ENCODE measurements at regions not wholly inside any gene's neighbourhood (a gene's known extent, or its start where the extent isn't known, plus 50 kb on each side); places are given as distances from the start of the nearest gene placed in this dataset.
"Not testable (repeated sequence)": the region's sequence is repeated elsewhere in the genome, so short reads cannot be mapped to it uniquely, and the experiment has no call there.

DNA sequence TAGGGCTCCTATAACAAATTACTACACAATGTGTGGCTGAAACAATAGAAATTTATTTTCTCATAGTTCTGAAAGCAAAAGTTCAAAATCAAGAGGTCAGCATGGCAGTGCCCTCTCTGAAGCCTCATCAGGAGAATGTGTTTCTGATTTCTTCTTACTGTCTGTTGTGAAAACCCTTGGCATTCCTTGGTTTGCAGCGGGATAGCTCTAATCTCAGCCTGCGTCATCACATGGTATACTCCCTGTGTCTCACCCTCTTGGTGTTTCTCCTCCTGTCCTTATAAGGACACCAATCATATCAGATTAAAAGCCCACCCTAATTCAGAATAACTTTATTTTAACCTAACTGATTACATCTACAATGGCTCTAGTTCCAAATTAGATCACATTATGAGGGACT lies 87.5 kb upstream of the CDH9 start:
- Histone ChIP-seq H3K9me3 (ENCODE audit: control insufficient read depth, insufficient read depth, low read length) (no peaks in the 10 kb centered on the region), H3K9me2 (replicated peaks; ENCODE audit: control insufficient read depth, low read length) (no peaks in the 10 kb centered on the region), H3K27ac (ENCODE audit: low read depth, low read length) (no peak overlapping the region), H3F3A (ENCODE audit: control insufficient read depth, insufficient read depth) (no peaks in the 10 kb centered on the region), H4K20me1 (ENCODE audit: control insufficient read depth, insufficient read depth, low read depth, low read length) (no peaks in the 10 kb centered on the region), H3K27me3 (ENCODE audit: control insufficient read depth, low read length) (no peaks in the 10 kb centered on the region), H3K4me2 (ENCODE audit: low read length) (no peak overlapping the region), H3K4me1 (ENCODE audit: control insufficient read depth, low read length) (no peaks in the 10 kb centered on the region), H3K4me3 (ENCODE audit: low read length) (no peak overlapping the region), H3K79me2 (ENCODE audit: control insufficient read depth, low read length) (no peaks in the 10 kb centered on the region), H3K36me3 (ENCODE audit: control insufficient read depth, low read length) (no peaks in the 10 kb centered on the region)
- TF ChIP-seq, protein P1, sequence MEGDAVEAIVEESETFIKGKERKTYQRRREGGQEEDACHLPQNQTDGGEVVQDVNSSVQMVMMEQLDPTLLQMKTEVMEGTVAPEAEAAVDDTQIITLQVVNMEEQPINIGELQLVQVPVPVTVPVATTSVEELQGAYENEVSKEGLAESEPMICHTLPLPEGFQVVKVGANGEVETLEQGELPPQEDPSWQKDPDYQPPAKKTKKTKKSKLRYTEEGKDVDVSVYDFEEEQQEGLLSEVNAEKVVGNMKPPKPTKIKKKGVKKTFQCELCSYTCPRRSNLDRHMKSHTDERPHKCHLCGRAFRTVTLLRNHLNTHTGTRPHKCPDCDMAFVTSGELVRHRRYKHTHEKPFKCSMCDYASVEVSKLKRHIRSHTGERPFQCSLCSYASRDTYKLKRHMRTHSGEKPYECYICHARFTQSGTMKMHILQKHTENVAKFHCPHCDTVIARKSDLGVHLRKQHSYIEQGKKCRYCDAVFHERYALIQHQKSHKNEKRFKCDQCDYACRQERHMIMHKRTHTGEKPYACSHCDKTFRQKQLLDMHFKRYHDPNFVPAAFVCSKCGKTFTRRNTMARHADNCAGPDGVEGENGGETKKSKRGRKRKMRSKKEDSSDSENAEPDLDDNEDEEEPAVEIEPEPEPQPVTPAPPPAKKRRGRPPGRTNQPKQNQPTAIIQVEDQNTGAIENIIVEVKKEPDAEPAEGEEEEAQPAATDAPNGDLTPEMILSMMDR (IDR thresholded peaks at IDR 0.05; ENCODE audit: low read depth, low read length, poor library complexity, severe bottlenecking) = no peak
- TF ChIP-seq EZH2phosphoT487 (IDR thresholded peaks at IDR 0.05; ENCODE audit: borderline replicate concordance, low read length) = no peak

DNA sequence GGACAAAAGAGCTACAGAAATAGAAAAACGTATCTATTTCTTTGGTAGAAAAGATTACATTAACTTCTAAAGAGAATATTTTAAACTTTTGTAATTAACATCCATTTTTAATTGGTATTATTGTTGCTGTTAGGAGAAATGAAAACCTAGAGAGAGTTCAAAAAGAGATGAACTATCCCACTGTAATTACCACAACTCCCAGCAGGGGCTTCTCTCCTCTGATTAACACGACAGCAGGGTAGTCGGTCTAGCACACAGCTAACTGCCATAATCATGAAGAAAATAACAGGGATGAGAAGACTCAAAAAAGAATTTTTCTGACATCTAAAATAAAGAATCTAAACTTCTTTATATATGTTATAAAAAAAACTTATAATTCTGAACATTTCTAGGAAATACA lies 86.2 kb upstream of the CDH9 start:
- TF ChIP-seq EZH2phosphoT487 (IDR thresholded peaks at IDR 0.05; ENCODE audit: borderline replicate concordance, low read length) = no peak
- TF ChIP-seq, protein P1 (IDR thresholded peaks at IDR 0.05; ENCODE audit: low read depth, low read length, poor library complexity, severe bottlenecking) = no peak
- H3K27ac ChIP-seq (ENCODE audit: low read depth, low read length) = no peak overlapping the region
- no peaks in the 10 kb centered on the region for H3K9me2 ChIP-seq (replicated peaks; ENCODE audit: control insufficient read depth, low read length)
- no peaks in the 10 kb centered on the region for H3K36me3 ChIP-seq (ENCODE audit: control insufficient read depth, low read length)
- no peaks in the 10 kb centered on the region for H4K20me1 ChIP-seq (ENCODE audit: control insufficient read depth, insufficient read depth, low read depth, low read length)
- no peaks in the 10 kb centered on the region for H3F3A ChIP-seq (ENCODE audit: control insufficient read depth, insufficient read depth)
- no peaks in the 10 kb centered on the region for H3K27me3 ChIP-seq (ENCODE audit: control insufficient read depth, low read length)
- no peaks in the 10 kb centered on the region for H3K79me2 ChIP-seq (ENCODE audit: control insufficient read depth, low read length)
- H3K4me1 ChIP-seq (ENCODE audit: control insufficient read depth, low read length) = no peaks in the 10 kb centered on the region
- H3K9me3 ChIP-seq (ENCODE audit: control insufficient read depth, insufficient read depth, low read length) = no peaks in the 10 kb centered on the region
- no peak overlapping the region for H3K4me3 ChIP-seq (ENCODE audit: low read length)
- H3K4me2 ChIP-seq (ENCODE audit: low read length) = no peak overlapping the region

DNA sequence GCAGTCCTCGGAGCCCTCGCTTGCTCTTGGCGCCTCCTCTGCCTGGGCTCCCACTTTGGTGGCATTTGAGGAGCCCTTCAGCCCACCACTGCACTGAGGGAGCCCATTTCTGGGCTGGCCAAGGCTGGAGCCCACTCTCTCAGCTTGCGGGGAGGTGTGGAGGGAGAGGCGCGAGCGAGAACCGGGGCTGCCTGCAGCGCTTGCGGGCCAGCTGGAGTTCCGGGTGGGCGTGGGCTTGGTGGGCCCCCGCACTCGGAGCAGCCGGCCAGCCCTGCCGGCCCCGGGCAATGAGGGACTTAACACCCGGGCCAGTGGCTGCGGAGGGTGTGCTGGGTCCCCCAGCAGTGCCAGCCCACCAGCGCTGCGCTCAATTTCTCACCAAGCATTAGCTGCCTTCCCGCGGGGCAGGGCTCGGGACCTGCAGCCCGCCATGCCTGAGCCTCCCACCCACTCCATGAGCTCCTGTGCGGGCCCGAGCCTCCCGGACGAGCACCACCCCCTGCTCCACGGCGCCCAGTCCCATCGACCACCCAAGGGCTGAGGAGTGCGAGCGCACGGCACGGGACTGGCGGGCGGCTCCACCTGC lies 81.4 kb upstream of the CDH9 start:
- not testable (repeated sequence) for H3F3A ChIP-seq (ENCODE audit: control insufficient read depth, insufficient read depth); H3K4me3 ChIP-seq (ENCODE audit: low read length); H3K4me2 ChIP-seq (ENCODE audit: low read length); H3K79me2 ChIP-seq (ENCODE audit: control insufficient read depth, low read length); H3K9me3 ChIP-seq (ENCODE audit: control insufficient read depth, insufficient read depth, low read length); H3K9me2 ChIP-seq (replicated peaks; ENCODE audit: control insufficient read depth, low read length); H4K20me1 ChIP-seq (ENCODE audit: control insufficient read depth, insufficient read depth, low read depth, low read length); H3K27ac ChIP-seq (ENCODE audit: low read depth, low read length); H3K36me3 ChIP-seq (ENCODE audit: control insufficient read depth, low read length); H3K27me3 ChIP-seq (ENCODE audit: control insufficient read depth, low read length); H3K4me1 ChIP-seq (ENCODE audit: control insufficient read depth, low read length)

DNA sequence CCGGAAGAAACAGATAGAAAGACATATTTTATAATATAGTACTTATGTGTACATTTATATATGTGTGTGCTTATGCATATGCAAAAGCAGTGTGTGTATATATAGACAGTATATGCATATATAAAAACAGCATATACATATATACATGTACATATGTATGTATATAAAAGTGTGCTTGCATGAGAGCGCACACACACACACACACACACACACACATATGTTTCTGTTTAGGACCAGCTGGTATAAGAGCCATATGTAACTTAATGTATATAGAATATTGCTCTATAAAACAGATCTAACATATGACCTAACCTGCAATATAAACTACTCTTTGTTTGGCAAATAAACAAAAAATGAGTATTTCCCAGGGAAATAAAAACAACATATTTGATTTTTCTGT lies 65.1 kb upstream of the CDH9 start:
- no peaks in the 10 kb centered on the region for H3K4me1 ChIP-seq (ENCODE audit: control insufficient read depth, low read length)
- no peaks in the 10 kb centered on the region for H3K9me3 ChIP-seq (ENCODE audit: control insufficient read depth, insufficient read depth, low read length)
- no peak overlapping the region for H3K4me2 ChIP-seq (ENCODE audit: low read length)
- no peak overlapping the region for H3K27ac ChIP-seq (ENCODE audit: low read depth, low read length)
- no peaks in the 10 kb centered on the region for H3K36me3 ChIP-seq (ENCODE audit: control insufficient read depth, low read length)
- H4K20me1 ChIP-seq (ENCODE audit: control insufficient read depth, insufficient read depth, low read depth, low read length) = no peaks in the 10 kb centered on the region
- H3K27me3 ChIP-seq (ENCODE audit: control insufficient read depth, low read length) = no peaks in the 10 kb centered on the region
- no peaks in the 10 kb centered on the region for H3K79me2 ChIP-seq (ENCODE audit: control insufficient read depth, low read length)
- H3F3A ChIP-seq (ENCODE audit: control insufficient read depth, insufficient read depth) = no peaks in the 10 kb centered on the region
- H3K9me2 ChIP-seq (replicated peaks; ENCODE audit: control insufficient read depth, low read length) = no peaks in the 10 kb centered on the region
- TF ChIP-seq, protein P1 (IDR thresholded peaks at IDR 0.05; ENCODE audit: low read depth, low read length, poor library complexity, severe bottlenecking) = no peak
- no peak for TF ChIP-seq EZH2phosphoT487 (IDR thresholded peaks at IDR 0.05; ENCODE audit: borderline replicate concordance, low read length)
- no peak overlapping the region for H3K4me3 ChIP-seq (ENCODE audit: low read length)

DNA sequence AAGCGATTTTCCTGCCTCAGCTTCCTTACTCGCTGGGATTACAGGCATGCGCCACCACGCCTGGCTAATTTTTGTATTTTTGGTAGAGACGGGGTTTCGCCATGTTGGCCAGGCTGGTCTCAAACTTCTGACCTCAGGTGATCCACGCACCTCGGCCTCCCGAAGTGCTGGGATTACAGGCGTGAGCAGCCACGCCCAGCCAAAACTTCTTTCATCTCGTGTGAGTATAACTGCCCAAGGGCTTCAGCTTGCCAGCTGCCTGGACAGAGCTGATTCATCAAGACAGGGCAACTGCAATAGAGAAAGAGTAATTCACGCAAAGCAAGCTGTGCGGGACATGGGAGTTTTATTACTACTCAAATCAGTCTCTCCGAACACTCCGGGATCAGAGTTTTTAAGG lies 57.4 kb upstream of the CDH9 start:
- not testable (repeated sequence) for H3K79me2 ChIP-seq (ENCODE audit: control insufficient read depth, low read length); H3K36me3 ChIP-seq (ENCODE audit: control insufficient read depth, low read length); H3K4me3 ChIP-seq (ENCODE audit: low read length); H3K27ac ChIP-seq (ENCODE audit: low read depth, low read length); H3F3A ChIP-seq (ENCODE audit: control insufficient read depth, insufficient read depth); H3K27me3 ChIP-seq (ENCODE audit: control insufficient read depth, low read length); H3K4me2 ChIP-seq (ENCODE audit: low read length); H3K9me2 ChIP-seq (replicated peaks; ENCODE audit: control insufficient read depth, low read length); H4K20me1 ChIP-seq (ENCODE audit: control insufficient read depth, insufficient read depth, low read depth, low read length); H3K9me3 ChIP-seq (ENCODE audit: control insufficient read depth, insufficient read depth, low read length); H3K4me1 ChIP-seq (ENCODE audit: control insufficient read depth, low read length)
